Ureter (tissue), 1 donor: ENCODE measurements at regions not wholly inside any gene's neighbourhood (a gene's known extent, or its start where the extent isn't known, plus 50 kb on each side); places are given as distances from the start of the nearest gene placed in this dataset.
"Not testable (repeated sequence)": the region's sequence is repeated elsewhere in the genome, so short reads cannot be mapped to it uniquely, and the experiment has no call there.

Experiments used
- DNase-seq: peaks from one replicate; pipeline ENCODE4 v3.0.0-alpha.2; 2020; ENCODE audit warnings: low spot score
- donor health status: DM: yes; HTN: yes; CAD: no.

GRCh38 chrX:40245488-40246071 lies 147.8 kb upstream of the BCOR start:
- DNase-seq = no peak

GRCh38 chrX:40244980-40245379 lies 147.2 kb upstream of the BCOR start:
- no peak for DNase-seq

GRCh38 chrX:40243755-40244515 lies 146.2 kb upstream of the BCOR start:
- DNase-seq = no peak

GRCh38 chrX:40240844-40241243 lies 143.1 kb upstream of the BCOR start:
- no peak for DNase-seq

GRCh38 chrX:40237731-40238178 lies 140.0 kb upstream of the BCOR start:
- no peak for DNase-seq

- DNase-seq = no peak
These were observed 132.9 kb upstream of the BCOR start for GRCh38 chrX:40230646-40231045.

- DNase-seq = no peak
These were observed 129.4 kb upstream of the BCOR start for GRCh38 chrX:40227125-40227524.

- no peak for DNase-seq
These were observed 126.9 kb upstream of the BCOR start for GRCh38 chrX:40224658-40225057.

GRCh38 chrX:40222612-40223011 lies 124.9 kb upstream of the BCOR start:
- DNase-seq = not testable (repeated sequence)

GRCh38 chrX:40213092-40213491 lies 115.3 kb upstream of the BCOR start:
- no peak for DNase-seq

- no peak for DNase-seq
These were observed 112.3 kb upstream of the BCOR start for GRCh38 chrX:40209951-40210617.

GRCh38 chrX:40207626-40208025 lies 109.9 kb upstream of the BCOR start:
- DNase-seq = no peak

GRCh38 chrX:40205471-40205870 lies 107.7 kb upstream of the BCOR start:
- DNase-seq = no peak

GRCh38 chrX:40202456-40202855 lies 104.7 kb upstream of the BCOR start:
- no peak for DNase-seq

GRCh38 chrX:40201329-40201885 lies 103.6 kb upstream of the BCOR start:
- no peak for DNase-seq

- DNase-seq = no peak
These were observed 101.9 kb upstream of the BCOR start for GRCh38 chrX:40199704-40200103.

GRCh38 chrX:40197071-40197470 lies 99.3 kb upstream of the BCOR start:
- no peak for DNase-seq

- DNase-seq = no peak
These were observed 97.6 kb upstream of the BCOR start for GRCh38 chrX:40195368-40195767.

GRCh38 chrX:40192196-40192595 lies 94.4 kb upstream of the BCOR start:
- no peak for DNase-seq

GRCh38 chrX:40189637-40190036 lies 91.9 kb upstream of the BCOR start:
- no peak for DNase-seq

GRCh38 chrX:40188573-40189417 lies 91.0 kb upstream of the BCOR start:
- no peak for DNase-seq

- DNase-seq = no peak
These were observed 87.2 kb upstream of the BCOR start for GRCh38 chrX:40184968-40185367.
